Activated T-cell treated with anti-CD3 and anti-CD28 coated beads, Interleukin-2, amount 50 U/mL, for 4 hours (primary cell): ENCODE measurements at regions not wholly inside any gene's neighbourhood (a gene's known extent, or its start where the extent isn't known, plus 50 kb on each side); places are given as distances from the start of the nearest gene placed in this dataset.

Experiments used
- ATAC-seq, 2 donors: fragments of 200-7000 bp; cut with Tn5 transposase; one replicate each; pipeline ENCODE4 v1.10.0; 2021
- DNase-seq: peaks from one replicate; pipeline ENCODE4 v3.0.0-alpha.2; 2020
- H3K27me3 Mint-ChIP-seq: one replicate; pipeline ENCODE4 v1.8.0; 2021; ENCODE audit warnings: low read depth, mixed read lengths
- H3K36me3 Mint-ChIP-seq: one replicate; pipeline ENCODE4 v1.8.0; 2022; ENCODE audit warnings: mixed read lengths; ENCODE audit not compliant: insufficient read depth
- H3K4me1 Mint-ChIP-seq: one replicate; pipeline ENCODE4 v1.8.0; 2021; ENCODE audit warnings: low read depth, mixed read lengths
- H3K4me3 Mint-ChIP-seq: one replicate; pipeline ENCODE4 v1.8.0; 2021; ENCODE audit warnings: mild to moderate bottlenecking, moderate library complexity, mixed read lengths
- H3K9me3 Mint-ChIP-seq: one replicate; pipeline ENCODE4 v1.8.0; 2021; ENCODE audit warnings: mixed read lengths

- no peaks in the 10 kb centered on the region for H3K27me3 Mint-ChIP-seq
- peaks cover 11% of the 10 kb centered on the region for H3K4me1 Mint-ChIP-seq
- ATAC-seq, result no peak
- DNase-seq, result no peak
- H3K9me3 Mint-ChIP-seq, result no peaks in the 10 kb centered on the region
- H3K4me3 Mint-ChIP-seq, result no peak overlapping the region
- H3K36me3 Mint-ChIP-seq, result no peaks in the 10 kb centered on the region
Measured at GRCh38 chr10:78982726-78983125, 86.0 kb upstream of the ZMIZ1 start.

GRCh38 chr10:78983608-78984007 lies 85.2 kb upstream of the ZMIZ1 start:
- no peak for DNase-seq

DNA sequence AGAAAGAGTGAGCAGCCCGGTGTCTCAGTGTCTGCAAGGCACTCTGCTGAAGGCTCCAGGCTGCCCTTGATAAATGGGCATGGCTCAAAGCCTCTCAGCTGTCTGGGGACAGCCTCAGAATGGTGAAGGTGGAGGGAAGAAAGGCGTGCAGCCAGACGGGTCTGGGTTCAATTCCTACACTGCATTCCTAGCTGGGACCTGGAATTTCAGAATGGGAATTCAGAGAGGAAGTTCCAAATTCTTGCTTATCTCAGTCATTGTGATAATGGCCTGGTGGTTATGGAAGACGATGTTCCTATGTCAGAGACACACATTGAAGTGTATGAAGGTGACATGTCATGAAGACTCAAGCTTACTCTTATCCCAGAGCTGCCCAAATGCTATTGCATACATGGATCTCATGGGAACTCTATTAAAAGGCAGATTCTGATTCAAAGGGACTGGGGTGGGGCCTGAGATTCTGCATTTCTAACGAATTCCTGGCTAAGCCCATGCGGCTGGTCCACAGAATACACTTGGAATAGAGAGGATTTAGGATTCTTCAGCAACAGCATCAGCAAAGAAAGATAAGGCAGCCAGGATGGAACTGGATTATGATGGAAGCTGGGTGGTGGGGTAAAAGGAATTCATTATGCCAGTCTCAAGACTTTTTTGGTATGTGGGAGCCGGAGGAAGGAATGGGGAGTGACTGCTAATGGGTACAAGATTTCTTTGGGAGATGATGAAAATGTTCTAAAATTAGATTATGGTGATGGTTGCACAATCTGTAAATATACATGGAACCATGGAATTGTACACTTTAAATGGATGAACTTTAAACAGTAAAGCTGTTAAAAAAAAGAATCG lies 82.6 kb upstream of the ZMIZ1 start:
- Mint-ChIP-seq H3K9me3 (no peaks in the 10 kb centered on the region), H3K4me3 (no peak overlapping the region), H3K27me3 (no peaks in the 10 kb centered on the region), H3K4me1 (peaks cover 13% of the 10 kb centered on the region), H3K36me3 (no peaks in the 10 kb centered on the region)
- ATAC-seq (no peak), DNase-seq (no peak)

More at GRCh38 chr10:78983608-78984007, 85.2 kb upstream of the ZMIZ1 start:
- H3K4me3 Mint-ChIP-seq, result no peak overlapping the region
- H3K9me3 Mint-ChIP-seq, result no peaks in the 10 kb centered on the region
- H3K27me3 Mint-ChIP-seq, result no peaks in the 10 kb centered on the region
- ATAC-seq, result no peak
- no peaks in the 10 kb centered on the region for H3K36me3 Mint-ChIP-seq
- peaks cover 9% of the 10 kb centered on the region for H3K4me1 Mint-ChIP-seq

- H3K36me3 Mint-ChIP-seq, result no peaks in the 10 kb centered on the region
- no peak for DNase-seq
- peaks cover 12% of the 10 kb centered on the region for H3K4me1 Mint-ChIP-seq
- ATAC-seq, result peak; percentile 96
- no peaks in the 10 kb centered on the region for H3K9me3 Mint-ChIP-seq
- no peak overlapping the region for H3K4me3 Mint-ChIP-seq
- no peaks in the 10 kb centered on the region for H3K27me3 Mint-ChIP-seq
Measured at GRCh38 chr10:78991187-78991586, 77.6 kb upstream of the ZMIZ1 start.

GRCh38 chr10:78992333-78992732 lies 76.4 kb upstream of the ZMIZ1 start:
- H3K4me3 Mint-ChIP-seq, result no peak overlapping the region
- peaks cover 12% of the 10 kb centered on the region for H3K4me1 Mint-ChIP-seq
- ATAC-seq (peak in 1 of 2 donors; percentile 40), DNase-seq (no peak)
- H3K9me3 Mint-ChIP-seq, result no peaks in the 10 kb centered on the region
- no peaks in the 10 kb centered on the region for H3K27me3 Mint-ChIP-seq
- no peaks in the 10 kb centered on the region for H3K36me3 Mint-ChIP-seq

- H3K9me3 Mint-ChIP-seq, result no peaks in the 10 kb centered on the region
- H3K4me3 Mint-ChIP-seq, result no peak overlapping the region
- peaks cover 12% of the 10 kb centered on the region for H3K4me1 Mint-ChIP-seq
- DNase-seq (no peak), ATAC-seq (no peak)
- no peaks in the 10 kb centered on the region for H3K36me3 Mint-ChIP-seq
- H3K27me3 Mint-ChIP-seq, result no peaks in the 10 kb centered on the region
Measured at GRCh38 chr10:78993261-78993945, 75.4 kb upstream of the ZMIZ1 start.

DNA sequence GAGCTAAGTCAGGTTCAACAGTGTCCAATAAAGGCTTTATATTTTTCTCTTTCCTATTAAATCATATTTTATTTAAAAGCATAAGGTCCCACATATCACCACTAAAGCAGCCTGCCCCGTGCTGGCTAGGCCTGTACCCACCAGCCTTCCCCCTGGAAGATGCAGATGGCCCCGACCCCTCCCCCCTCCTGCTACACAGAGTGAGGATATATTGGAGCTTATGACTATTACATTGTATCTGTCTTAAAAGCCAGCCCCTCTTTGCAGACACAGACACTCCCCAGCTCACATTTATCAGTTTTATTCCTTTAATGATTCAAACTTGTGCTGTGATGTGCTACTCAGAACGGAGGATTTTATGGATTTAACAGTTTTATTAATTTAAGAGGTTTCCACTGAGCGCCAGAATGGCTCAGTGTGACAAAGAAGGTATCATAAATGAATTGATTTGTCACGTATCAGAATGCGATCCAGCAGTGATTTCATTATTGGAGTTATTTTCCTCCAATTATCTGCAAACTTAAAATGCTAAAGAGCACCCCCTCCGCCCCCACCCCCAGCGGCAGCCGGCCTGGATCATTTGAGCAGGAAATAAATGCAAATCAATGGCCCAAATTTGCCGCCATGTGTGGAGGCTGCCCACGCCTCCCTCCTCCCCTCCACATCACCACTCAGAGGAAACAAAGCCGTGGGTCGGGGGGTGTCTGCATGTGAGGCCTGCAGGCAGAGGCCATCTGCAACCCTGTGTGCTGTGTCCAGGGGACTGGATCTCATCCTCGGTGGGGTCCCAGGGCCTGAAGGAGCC lies 72.6 kb upstream of the ZMIZ1 start:
- Mint-ChIP-seq H3K4me3 (no peak overlapping the region), H3K27me3 (no peaks in the 10 kb centered on the region), H3K9me3 (no peaks in the 10 kb centered on the region), H3K4me1 (peaks cover 5% of the 10 kb centered on the region), H3K36me3 (no peaks in the 10 kb centered on the region)
- no peak for ATAC-seq
- DNase-seq, result no peak

GRCh38 chr10:78996792-78997129 lies 72.0 kb upstream of the ZMIZ1 start:
- Mint-ChIP-seq H3K4me1 (peaks cover 6% of the 10 kb centered on the region), H3K9me3 (no peaks in the 10 kb centered on the region), H3K27me3 (no peaks in the 10 kb centered on the region), H3K4me3 (no peak overlapping the region), H3K36me3 (no peaks in the 10 kb centered on the region)
- DNase-seq, result no peak
- ATAC-seq, result no peak

- no peaks in the 10 kb centered on the region for H3K9me3 Mint-ChIP-seq
Measured at GRCh38 chr10:78997635-78998618, 70.8 kb upstream of the ZMIZ1 start.

GRCh38 chr10:79001082-79001885 lies 67.5 kb upstream of the ZMIZ1 start:
- ATAC-seq (no peak), DNase-seq (no peak)
- Mint-ChIP-seq H3K9me3 (no peaks in the 10 kb centered on the region), H3K4me3 (no peak overlapping the region), H3K36me3 (no peaks in the 10 kb centered on the region), H3K27me3 (peaks cover 4% of the 10 kb centered on the region), H3K4me1 (peaks cover 3% of the 10 kb centered on the region)

More at GRCh38 chr10:78997635-78998618, 70.8 kb upstream of the ZMIZ1 start:
- Mint-ChIP-seq H3K27me3 (no peaks in the 10 kb centered on the region), H3K4me3 (no peak overlapping the region), H3K4me1 (peaks cover 3% of the 10 kb centered on the region), H3K36me3 (no peaks in the 10 kb centered on the region)
- DNase-seq, result no peak
- ATAC-seq, result no peak

DNA sequence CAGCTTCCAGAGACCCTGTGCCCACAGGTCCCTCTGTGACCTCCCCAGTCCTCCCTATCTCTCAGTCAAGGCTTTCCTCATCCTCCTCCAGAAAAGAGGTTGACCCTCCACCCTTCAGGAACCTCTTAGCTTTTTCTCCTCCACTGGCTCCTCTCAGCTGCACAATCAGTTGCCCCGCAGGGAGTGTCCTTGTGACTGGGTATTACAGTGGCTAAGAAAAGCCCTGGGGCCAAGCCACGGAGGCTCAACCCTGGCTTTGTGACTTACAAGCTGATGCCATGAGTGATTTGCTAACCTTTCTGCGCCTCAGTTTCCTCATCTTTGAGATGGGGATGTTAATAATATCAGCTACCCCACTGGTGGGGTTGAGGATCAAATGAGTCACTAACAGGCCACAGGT lies 66.4 kb upstream of the ZMIZ1 start:
- ATAC-seq (no peak), DNase-seq (no peak)
- H3K4me1 Mint-ChIP-seq, result peaks cover 3% of the 10 kb centered on the region

GRCh38 chr10:79003183-79004100 lies 65.3 kb upstream of the ZMIZ1 start:
- H3K4me1 Mint-ChIP-seq, result peaks cover 3% of the 10 kb centered on the region
- H3K9me3 Mint-ChIP-seq, result no peaks in the 10 kb centered on the region

More for the DNA sequence above, 66.4 kb upstream of the ZMIZ1 start:
- H3K4me3 Mint-ChIP-seq, result no peak overlapping the region
- H3K9me3 Mint-ChIP-seq, result no peaks in the 10 kb centered on the region
- H3K27me3 Mint-ChIP-seq, result peaks cover 4% of the 10 kb centered on the region
- no peaks in the 10 kb centered on the region for H3K36me3 Mint-ChIP-seq

More at GRCh38 chr10:79003183-79004100, 65.3 kb upstream of the ZMIZ1 start:
- Mint-ChIP-seq H3K36me3 (no peaks in the 10 kb centered on the region), H3K27me3 (peaks cover 4% of the 10 kb centered on the region), H3K4me3 (no peak overlapping the region)
- ATAC-seq (no peak), DNase-seq (no peak)
